ENCODE measurements at regions not wholly inside any gene's neighbourhood (a gene's known extent, or its start where the extent isn't known, plus 50 kb on each side); places are given as distances from the start of the nearest gene placed in this dataset.
A peak's percentile ranks its signal among the peaks of the same experiment; 100 is the strongest.

DNA sequence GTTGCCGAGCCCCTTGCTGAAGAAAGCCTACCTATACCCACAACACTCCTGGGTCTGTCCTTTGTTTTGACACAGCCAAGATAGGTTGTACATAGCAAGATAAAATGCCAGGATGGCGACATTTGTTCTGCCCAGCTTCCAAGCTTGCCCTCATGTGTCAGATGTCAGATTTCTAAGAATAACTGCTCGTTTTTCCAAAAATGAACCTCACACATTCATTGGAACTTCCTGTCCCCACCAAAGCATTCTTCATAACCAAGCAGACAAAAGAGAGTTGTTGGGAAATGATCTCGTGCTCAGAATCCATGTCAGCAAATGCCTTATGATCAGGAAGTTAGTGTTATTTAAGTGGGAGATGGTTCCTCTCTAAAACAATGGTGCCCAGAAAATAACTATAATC lies 210.1 kb downstream of the ZNF608 start (continued):
- TF ChIP-seq ZNF214 (tag by site-specific recombination; IDR thresholded peaks at IDR 0.05; ENCODE audit: borderline replicate concordance): no peak
- no peak for TF ChIP-seq ZNF776 (tag by site-specific recombination; IDR thresholded peaks at IDR 0.05; ENCODE audit: borderline replicate concordance)
- TF ChIP-seq ZNF202 (tag by site-specific recombination; IDR thresholded peaks at IDR 0.05; ENCODE audit: borderline replicate concordance): no peak
- no peak for TF ChIP-seq KLF16 (tag by site-specific recombination; IDR thresholded peaks at IDR 0.05)
- TF ChIP-seq ZNF221 (tag by site-specific recombination; IDR thresholded peaks at IDR 0.05; ENCODE audit: borderline replicate concordance): no peak
- TF ChIP-seq, protein P1, sequence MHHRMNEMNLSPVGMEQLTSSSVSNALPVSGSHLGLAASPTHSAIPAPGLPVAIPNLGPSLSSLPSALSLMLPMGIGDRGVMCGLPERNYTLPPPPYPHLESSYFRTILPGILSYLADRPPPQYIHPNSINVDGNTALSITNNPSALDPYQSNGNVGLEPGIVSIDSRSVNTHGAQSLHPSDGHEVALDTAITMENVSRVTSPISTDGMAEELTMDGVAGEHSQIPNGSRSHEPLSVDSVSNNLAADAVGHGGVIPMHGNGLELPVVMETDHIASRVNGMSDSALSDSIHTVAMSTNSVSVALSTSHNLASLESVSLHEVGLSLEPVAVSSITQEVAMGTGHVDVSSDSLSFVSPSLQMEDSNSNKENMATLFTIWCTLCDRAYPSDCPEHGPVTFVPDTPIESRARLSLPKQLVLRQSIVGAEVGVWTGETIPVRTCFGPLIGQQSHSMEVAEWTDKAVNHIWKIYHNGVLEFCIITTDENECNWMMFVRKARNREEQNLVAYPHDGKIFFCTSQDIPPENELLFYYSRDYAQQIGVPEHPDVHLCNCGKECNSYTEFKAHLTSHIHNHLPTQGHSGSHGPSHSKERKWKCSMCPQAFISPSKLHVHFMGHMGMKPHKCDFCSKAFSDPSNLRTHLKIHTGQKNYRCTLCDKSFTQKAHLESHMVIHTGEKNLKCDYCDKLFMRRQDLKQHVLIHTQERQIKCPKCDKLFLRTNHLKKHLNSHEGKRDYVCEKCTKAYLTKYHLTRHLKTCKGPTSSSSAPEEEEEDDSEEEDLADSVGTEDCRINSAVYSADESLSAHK (tag by site-specific recombination; IDR thresholded peaks at IDR 0.05): no peak

DNA sequence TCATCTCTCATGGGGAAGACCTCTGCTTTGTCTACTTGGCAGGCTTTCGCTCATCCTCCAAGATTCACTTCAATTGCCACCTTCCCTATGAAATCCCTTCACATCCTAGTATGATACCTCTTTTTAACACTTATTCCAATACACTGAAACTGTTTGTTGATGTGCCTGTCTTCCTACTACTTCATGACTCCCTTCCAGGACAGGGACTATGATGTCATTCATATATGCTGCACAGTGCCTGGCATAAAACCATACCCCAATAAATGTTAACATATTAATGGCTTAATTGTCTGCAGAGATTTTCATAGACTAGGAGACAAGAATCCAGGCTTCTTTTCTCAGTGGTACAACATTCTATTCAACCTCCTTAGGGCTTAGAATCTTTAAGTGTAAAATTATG lies 215.5 kb downstream of the ZNF608 start:
- H3K27ac ChIP-seq (ENCODE audit: extremely low read depth, low read depth, low read length): no peak overlapping the region
- POLR2A ChIA-PET: no interaction called here
- TF ChIP-seq ZNF549 (tag by site-specific recombination; IDR thresholded peaks at IDR 0.05): no peak
- TF ChIP-seq ZNF404 (tag by site-specific recombination; IDR thresholded peaks at IDR 0.05): no peak
- TF ChIP-seq, protein P2, sequence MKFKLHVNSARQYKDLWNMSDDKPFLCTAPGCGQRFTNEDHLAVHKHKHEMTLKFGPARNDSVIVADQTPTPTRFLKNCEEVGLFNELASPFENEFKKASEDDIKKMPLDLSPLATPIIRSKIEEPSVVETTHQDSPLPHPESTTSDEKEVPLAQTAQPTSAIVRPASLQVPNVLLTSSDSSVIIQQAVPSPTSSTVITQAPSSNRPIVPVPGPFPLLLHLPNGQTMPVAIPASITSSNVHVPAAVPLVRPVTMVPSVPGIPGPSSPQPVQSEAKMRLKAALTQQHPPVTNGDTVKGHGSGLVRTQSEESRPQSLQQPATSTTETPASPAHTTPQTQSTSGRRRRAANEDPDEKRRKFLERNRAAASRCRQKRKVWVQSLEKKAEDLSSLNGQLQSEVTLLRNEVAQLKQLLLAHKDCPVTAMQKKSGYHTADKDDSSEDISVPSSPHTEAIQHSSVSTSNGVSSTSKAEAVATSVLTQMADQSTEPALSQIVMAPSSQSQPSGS (tag by site-specific recombination; IDR thresholded peaks at IDR 0.05; ENCODE audit: low read depth): peak; percentile 79
- TF ChIP-seq, protein P3, sequence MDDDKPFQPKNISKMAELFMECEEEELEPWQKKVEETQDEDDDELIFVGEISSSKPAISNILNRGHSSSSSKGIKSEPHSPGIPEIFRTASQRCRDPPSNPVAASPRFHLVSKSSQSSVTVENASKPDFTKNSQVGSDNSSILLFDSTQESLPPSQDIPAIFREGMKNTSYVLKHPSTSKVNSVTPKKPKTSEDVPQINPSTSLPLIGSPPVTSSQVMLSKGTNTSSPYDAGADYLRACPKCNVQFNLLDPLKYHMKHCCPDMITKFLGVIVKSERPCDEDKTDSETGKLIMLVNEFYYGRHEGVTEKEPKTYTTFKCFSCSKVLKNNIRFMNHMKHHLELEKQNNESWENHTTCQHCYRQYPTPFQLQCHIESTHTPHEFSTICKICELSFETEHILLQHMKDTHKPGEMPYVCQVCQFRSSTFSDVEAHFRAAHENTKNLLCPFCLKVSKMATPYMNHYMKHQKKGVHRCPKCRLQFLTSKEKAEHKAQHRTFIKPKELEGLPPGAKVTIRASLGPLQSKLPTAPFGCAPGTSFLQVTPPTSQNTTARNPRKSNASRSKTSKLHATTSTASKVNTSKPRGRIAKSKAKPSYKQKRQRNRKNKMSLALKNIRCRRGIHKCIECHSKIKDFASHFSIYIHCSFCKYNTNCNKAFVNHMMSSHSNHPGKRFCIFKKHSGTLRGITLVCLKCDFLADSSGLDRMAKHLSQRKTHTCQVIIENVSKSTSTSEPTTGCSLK (tag by site-specific recombination; IDR thresholded peaks at IDR 0.05): no peak
- no peak for TF ChIP-seq KLF1 (tag by site-specific recombination; IDR thresholded peaks at IDR 0.05)
- H3K4me3 ChIP-seq (ENCODE audit: low read depth, low read length): no peak overlapping the region
- no peaks in the 10 kb centered on the region for H3K9me3 ChIP-seq (ENCODE audit: control insufficient read depth, insufficient read depth, low read depth, low read length)
- CTCF ChIA-PET: no interaction called here
- no peaks in the 10 kb centered on the region for H3K4me1 ChIP-seq (ENCODE audit: control insufficient read depth, insufficient read depth, low read length)
- H3K36me3 ChIP-seq (ENCODE audit: control insufficient read depth in 2 of 2, insufficient read depth in 1 of 2, low read length in 2 of 2): no peaks in the 10 kb centered on the region

DNA sequence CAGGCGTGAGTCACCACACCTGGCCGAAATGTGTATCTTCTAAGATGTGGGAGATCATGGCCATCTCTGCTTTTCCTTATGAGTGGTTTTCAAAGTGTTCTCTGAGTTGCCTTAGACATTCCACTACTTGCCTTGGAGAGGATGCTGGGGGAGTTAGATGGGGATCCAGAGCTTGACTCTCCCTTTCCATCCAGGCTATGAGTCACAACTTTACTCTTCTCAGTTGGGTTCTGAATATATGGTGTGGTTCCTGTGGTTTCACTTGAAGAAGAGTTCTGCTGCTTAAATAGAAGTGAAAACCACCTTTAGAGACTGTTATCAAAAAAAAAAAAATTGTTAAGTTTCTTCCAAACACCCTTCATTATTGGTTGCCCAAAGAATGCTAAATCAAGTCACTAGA lies 217.6 kb downstream of the ZNF608 start:
- no peaks in the 10 kb centered on the region for H3K9me3 ChIP-seq (ENCODE audit: control insufficient read depth, insufficient read depth, low read depth, low read length)
- CTCF ChIA-PET: no interaction called here
- no peak overlapping the region for H3K27ac ChIP-seq (ENCODE audit: extremely low read depth, low read depth, low read length)
- H3K36me3 ChIP-seq (ENCODE audit: control insufficient read depth in 2 of 2, insufficient read depth in 1 of 2, low read length in 2 of 2): no peaks in the 10 kb centered on the region
- no peaks in the 10 kb centered on the region for H3K4me1 ChIP-seq (ENCODE audit: control insufficient read depth, insufficient read depth, low read length)
- POLR2A ChIA-PET: no interaction called here
- no peak overlapping the region for H3K4me3 ChIP-seq (ENCODE audit: low read depth, low read length)
- TF ChIP-seq ZNF202 (tag by site-specific recombination; IDR thresholded peaks at IDR 0.05; ENCODE audit: borderline replicate concordance) (no peak), ZNF10 (tag by site-specific recombination; IDR thresholded peaks at IDR 0.05) (no peak), ZNF660 (tag by site-specific recombination; IDR thresholded peaks at IDR 0.05) (no peak), ZNF248 (tag by site-specific recombination; IDR thresholded peaks at IDR 0.05) (no peak), KLF10 (tag by site-specific recombination; IDR thresholded peaks at IDR 0.05) (no peak), BCL11A (tag by site-specific recombination; IDR thresholded peaks at IDR 0.05; ENCODE audit: low read depth) (no peak), ZNF184 (tag by site-specific recombination; IDR thresholded peaks at IDR 0.05) (no peak), TCF7L2 (IDR thresholded peaks at IDR 0.05; ENCODE audit: borderline replicate concordance, low read depth, low read length) (no peak), SP3 (tag by site-specific recombination; IDR thresholded peaks at IDR 0.05) (no peak), ZNF785 (tag by site-specific recombination; IDR thresholded peaks at IDR 0.05) (no peak), ZNF19 (tag by site-specific recombination; IDR thresholded peaks at IDR 0.05; ENCODE audit: low read depth) (no peak), ZNF157 (tag by site-specific recombination; IDR thresholded peaks at IDR 0.05) (no peak)
- TF ChIP-seq, protein P4, sequence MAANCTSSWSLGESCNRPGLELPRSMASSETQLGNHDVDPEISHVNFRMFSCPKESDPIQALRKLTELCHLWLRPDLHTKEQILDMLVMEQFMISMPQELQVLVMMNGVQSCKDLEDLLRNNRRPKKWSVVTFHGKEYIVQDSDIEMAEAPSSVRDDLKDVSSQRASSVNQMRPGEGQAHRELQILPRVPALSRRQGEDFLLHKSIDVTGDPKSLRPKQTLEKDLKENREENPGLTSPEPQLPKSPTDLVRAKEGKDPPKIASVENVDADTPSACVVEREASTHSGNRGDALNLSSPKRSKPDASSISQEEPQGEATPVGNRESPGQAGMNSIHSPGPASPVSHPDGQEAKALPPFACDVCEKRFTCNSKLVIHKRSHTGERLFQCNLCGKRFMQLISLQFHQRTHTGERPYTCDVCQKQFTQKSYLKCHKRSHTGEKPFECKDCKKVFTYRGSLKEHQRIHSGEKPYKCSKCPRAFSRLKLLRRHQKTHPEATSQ (tag by site-specific recombination; IDR thresholded peaks at IDR 0.05): no peak
- TF ChIP-seq, protein P5, sequence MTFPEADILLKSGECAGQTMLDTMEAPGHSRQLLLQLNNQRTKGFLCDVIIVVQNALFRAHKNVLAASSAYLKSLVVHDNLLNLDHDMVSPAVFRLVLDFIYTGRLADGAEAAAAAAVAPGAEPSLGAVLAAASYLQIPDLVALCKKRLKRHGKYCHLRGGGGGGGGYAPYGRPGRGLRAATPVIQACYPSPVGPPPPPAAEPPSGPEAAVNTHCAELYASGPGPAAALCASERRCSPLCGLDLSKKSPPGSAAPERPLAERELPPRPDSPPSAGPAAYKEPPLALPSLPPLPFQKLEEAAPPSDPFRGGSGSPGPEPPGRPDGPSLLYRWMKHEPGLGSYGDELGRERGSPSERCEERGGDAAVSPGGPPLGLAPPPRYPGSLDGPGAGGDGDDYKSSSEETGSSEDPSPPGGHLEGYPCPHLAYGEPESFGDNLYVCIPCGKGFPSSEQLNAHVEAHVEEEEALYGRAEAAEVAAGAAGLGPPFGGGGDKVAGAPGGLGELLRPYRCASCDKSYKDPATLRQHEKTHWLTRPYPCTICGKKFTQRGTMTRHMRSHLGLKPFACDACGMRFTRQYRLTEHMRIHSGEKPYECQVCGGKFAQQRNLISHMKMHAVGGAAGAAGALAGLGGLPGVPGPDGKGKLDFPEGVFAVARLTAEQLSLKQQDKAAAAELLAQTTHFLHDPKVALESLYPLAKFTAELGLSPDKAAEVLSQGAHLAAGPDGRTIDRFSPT (tag by site-specific recombination; IDR thresholded peaks at IDR 0.05): no peak

Data from HEK293 (cell line).